ENCODE measurements at regions not wholly inside any gene's neighbourhood (a gene's known extent, or its start where the extent isn't known, plus 50 kb on each side); places are given as distances from the start of the nearest gene placed in this dataset.

- no peak overlapping the region for H3K4me3 ChIP-seq (ENCODE audit: low read depth, low read length)
- no peak for DNase-seq (ENCODE audit: low read depth)
- TF ChIP-seq CTCF (IDR thresholded peaks at IDR 0.05; ENCODE audit: insufficient read depth, low read depth, low read length, missing control alignments), result no peak
Measured at GRCh38 chr1:63027176-63027575, 243.2 kb downstream of the ATG4C start.

GRCh38 chr1:63032171-63032570 is 248.2 kb downstream of the ATG4C start:
- no peak for TF ChIP-seq CTCF (IDR thresholded peaks at IDR 0.05; ENCODE audit: insufficient read depth, low read depth, low read length, missing control alignments)
- DNase-seq (ENCODE audit: low read depth), result no peak
- no peak overlapping the region for H3K4me3 ChIP-seq (ENCODE audit: low read depth, low read length)

- H3K4me3 ChIP-seq (ENCODE audit: low read depth, low read length), result no peak overlapping the region
- no peak for DNase-seq (ENCODE audit: low read depth)
- TF ChIP-seq CTCF (IDR thresholded peaks at IDR 0.05; ENCODE audit: insufficient read depth, low read depth, low read length, missing control alignments), result no peak
Measured at GRCh38 chr1:63033211-63033610, 249.3 kb downstream of the ATG4C start.

GRCh38 chr1:63034256-63034655 is 250.3 kb downstream of the ATG4C start:
- no peak for DNase-seq (ENCODE audit: low read depth)
- no peak overlapping the region for H3K4me3 ChIP-seq (ENCODE audit: low read depth, low read length)
- no peak for TF ChIP-seq CTCF (IDR thresholded peaks at IDR 0.05; ENCODE audit: insufficient read depth, low read depth, low read length, missing control alignments)

GRCh38 chr1:63038586-63038985 is 254.7 kb downstream of the ATG4C start:
- H3K4me3 ChIP-seq (ENCODE audit: low read depth, low read length), result no peak overlapping the region
- no peak for TF ChIP-seq CTCF (IDR thresholded peaks at IDR 0.05; ENCODE audit: insufficient read depth, low read depth, low read length, missing control alignments)
- DNase-seq (ENCODE audit: low read depth), result no peak

- no peak for TF ChIP-seq CTCF (IDR thresholded peaks at IDR 0.05; ENCODE audit: insufficient read depth, low read depth, low read length, missing control alignments)
- no peak for DNase-seq (ENCODE audit: low read depth)
- H3K4me3 ChIP-seq (ENCODE audit: low read depth, low read length), result no peak overlapping the region
Measured at GRCh38 chr1:63041660-63042059, 257.7 kb downstream of the ATG4C start.

GRCh38 chr1:63042278-63042677 is 258.3 kb downstream of the ATG4C start:
- no peak for DNase-seq (ENCODE audit: low read depth)
- H3K4me3 ChIP-seq (ENCODE audit: low read depth, low read length), result no peak overlapping the region
- TF ChIP-seq CTCF (IDR thresholded peaks at IDR 0.05; ENCODE audit: insufficient read depth, low read depth, low read length, missing control alignments), result no peak

Measured in GM12865 (cell line).